ENCODE measurements at regions not wholly inside any gene's neighbourhood (a gene's known extent, or its start where the extent isn't known, plus 50 kb on each side); places are given as distances from the start of the nearest gene placed in this dataset.

GRCh38 chr3:118304557-118304956 is 730.1 kb downstream of the IGSF11 start:
- WGBS, 4 donors = 35 to 73% (median 51%) methylated on average over 1 of the region's 1 CpG
- no peaks in the 10 kb centered on the region for H3K36me3 ChIP-seq (replicated peaks in 1 of 2)
- no peaks in the 10 kb centered on the region for H3K9me3 ChIP-seq (replicated peaks in 1 of 3)
- no peaks in the 10 kb centered on the region for H3K4me1 ChIP-seq (replicated peaks in 1 of 2)
- no peak overlapping the region for H3K27ac ChIP-seq
- TF ChIP-seq CTCF (IDR thresholded peaks at IDR 0.05) = no peak
- no peak for TF ChIP-seq POLR2A (IDR thresholded peaks at IDR 0.05)
- DNase-seq = no peak
- intact Hi-C loops (cut with DNase I) = no loop called here
- H3K27me3 ChIP-seq = no peaks in the 10 kb centered on the region
- no peak overlapping the region for H3K4me3 ChIP-seq

- TF ChIP-seq CTCF (IDR thresholded peaks at IDR 0.05) (no peak), POLR2A (IDR thresholded peaks at IDR 0.05) (no peak)
- Histone ChIP-seq H3K27me3 (no peaks in the 10 kb centered on the region), H3K36me3 (replicated peaks in 1 of 2) (no peaks in the 10 kb centered on the region), H3K4me1 (replicated peaks in 1 of 2) (no peaks in the 10 kb centered on the region), H3K9me3 (replicated peaks in 1 of 3) (no peaks in the 10 kb centered on the region), H3K27ac (no peak overlapping the region), H3K4me3 (no peak overlapping the region)
- intact Hi-C loops (cut with DNase I) = no loop called here
- no peak for DNase-seq
- 86 to 98% (median 93%) methylated on average over 2 of the region's 2 CpGs for WGBS, 4 donors
Measured at GRCh38 chr3:118332699-118333098, 701.9 kb downstream of the IGSF11 start.

GRCh38 chr3:118337649-118338048 is 697.0 kb downstream of the IGSF11 start:
- no peak for TF ChIP-seq CTCF (IDR thresholded peaks at IDR 0.05)
- no peak for TF ChIP-seq POLR2A (IDR thresholded peaks at IDR 0.05)
- no peak overlapping the region for H3K27ac ChIP-seq
- intact Hi-C loops (cut with DNase I) = no loop called here
- no peaks in the 10 kb centered on the region for H3K9me3 ChIP-seq (replicated peaks in 1 of 3)
- no peaks in the 10 kb centered on the region for H3K4me1 ChIP-seq (replicated peaks in 1 of 2)
- H3K36me3 ChIP-seq (replicated peaks in 1 of 2) = no peaks in the 10 kb centered on the region
- H3K4me3 ChIP-seq = no peak overlapping the region
- H3K27me3 ChIP-seq = no peaks in the 10 kb centered on the region
- DNase-seq = no peak

GRCh38 chr3:118347396-118348168 is 687.1 kb downstream of the IGSF11 start:
- no peak overlapping the region for H3K27ac ChIP-seq
- intact Hi-C loops (cut with DNase I) = no loop called here

More at GRCh38 chr3:118347396-118348168, 687.1 kb downstream of the IGSF11 start:
- Histone ChIP-seq H3K36me3 (replicated peaks in 1 of 2) (no peaks in the 10 kb centered on the region), H3K27me3 (no peaks in the 10 kb centered on the region), H3K4me1 (replicated peaks in 1 of 2) (no peaks in the 10 kb centered on the region), H3K4me3 (no peak overlapping the region), H3K9me3 (replicated peaks in 1 of 3) (no peaks in the 10 kb centered on the region)
- no peak for TF ChIP-seq CTCF (IDR thresholded peaks at IDR 0.05)
- TF ChIP-seq POLR2A (IDR thresholded peaks at IDR 0.05) = no peak
- no peak for DNase-seq

Measured in adrenal gland (tissue), 9 donors.